HG03060 (cell line): ENCODE measurements at regions not wholly inside any gene's neighbourhood (a gene's known extent, or its start where the extent isn't known, plus 50 kb on each side); places are given as distances from the start of the nearest gene placed in this dataset.

Experiments used
- ATAC-seq: cut with Tn5 transposase; IDR thresholded peaks from one replicate; pipeline ENCODE4 v1.9.1; 2021; ENCODE audit warnings: low read depth, moderate number of reproducible peaks; ENCODE audit not compliant: unreplicated experiment

DNA sequence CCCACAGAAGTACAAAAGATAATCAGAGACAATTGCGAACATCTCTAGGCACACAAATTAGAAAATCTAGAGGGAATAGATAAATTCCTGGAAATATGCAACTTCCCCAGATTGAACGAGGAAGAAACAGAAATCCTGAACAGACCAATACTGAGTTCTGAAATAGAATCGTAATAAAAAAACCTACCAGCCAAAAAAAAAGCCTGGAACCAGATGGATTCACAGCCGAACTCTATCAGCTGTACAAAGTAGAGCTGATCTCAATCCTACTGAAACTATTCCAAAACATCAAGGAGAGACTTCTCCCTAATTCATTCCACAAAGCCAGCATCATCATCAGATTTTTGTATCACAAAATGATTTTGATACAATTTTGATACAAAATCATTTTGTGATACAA lies 206.4 kb downstream of the REEP3 start:
- no peak for ATAC-seq

DNA sequence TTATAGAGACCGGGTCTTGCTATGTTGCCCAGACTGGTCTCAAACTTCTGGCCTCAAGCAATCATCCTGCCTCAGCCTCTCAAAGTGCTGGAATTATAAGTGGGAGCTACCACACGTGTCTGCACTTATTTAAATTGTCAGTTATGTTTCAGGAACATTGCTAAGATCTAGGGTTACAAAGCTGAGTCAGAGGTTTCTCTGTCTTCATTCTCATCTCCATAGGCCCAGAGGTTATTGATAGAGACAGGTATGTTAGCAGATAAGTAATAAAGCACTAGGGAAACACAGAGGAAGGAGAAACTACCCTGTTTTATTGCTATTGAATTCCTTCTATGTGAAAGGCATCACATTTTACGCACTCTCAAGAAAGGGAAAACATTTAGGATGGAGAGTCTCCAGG lies 214.1 kb downstream of the REEP3 start:
- no peak for ATAC-seq

DNA sequence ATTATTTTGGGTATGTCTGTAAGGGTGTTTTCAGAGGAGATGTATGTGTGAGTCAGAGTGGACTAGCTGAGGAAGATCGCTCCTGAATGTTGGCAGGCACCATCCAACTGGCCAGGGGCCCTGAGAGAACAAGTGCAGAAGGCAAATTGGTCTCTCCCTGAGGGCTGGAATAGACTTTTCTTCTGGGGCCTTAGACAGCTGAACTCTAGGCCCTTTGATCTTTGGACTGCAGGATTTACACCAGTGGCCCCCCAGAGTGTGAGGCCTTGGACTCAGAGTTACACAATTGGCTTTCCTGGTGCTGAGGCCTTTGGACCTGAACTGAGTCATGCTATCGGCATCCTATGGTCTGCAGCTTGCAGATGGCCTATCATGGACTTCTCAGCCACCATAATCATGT lies 217.2 kb downstream of the REEP3 start:
- ATAC-seq = no peak

DNA sequence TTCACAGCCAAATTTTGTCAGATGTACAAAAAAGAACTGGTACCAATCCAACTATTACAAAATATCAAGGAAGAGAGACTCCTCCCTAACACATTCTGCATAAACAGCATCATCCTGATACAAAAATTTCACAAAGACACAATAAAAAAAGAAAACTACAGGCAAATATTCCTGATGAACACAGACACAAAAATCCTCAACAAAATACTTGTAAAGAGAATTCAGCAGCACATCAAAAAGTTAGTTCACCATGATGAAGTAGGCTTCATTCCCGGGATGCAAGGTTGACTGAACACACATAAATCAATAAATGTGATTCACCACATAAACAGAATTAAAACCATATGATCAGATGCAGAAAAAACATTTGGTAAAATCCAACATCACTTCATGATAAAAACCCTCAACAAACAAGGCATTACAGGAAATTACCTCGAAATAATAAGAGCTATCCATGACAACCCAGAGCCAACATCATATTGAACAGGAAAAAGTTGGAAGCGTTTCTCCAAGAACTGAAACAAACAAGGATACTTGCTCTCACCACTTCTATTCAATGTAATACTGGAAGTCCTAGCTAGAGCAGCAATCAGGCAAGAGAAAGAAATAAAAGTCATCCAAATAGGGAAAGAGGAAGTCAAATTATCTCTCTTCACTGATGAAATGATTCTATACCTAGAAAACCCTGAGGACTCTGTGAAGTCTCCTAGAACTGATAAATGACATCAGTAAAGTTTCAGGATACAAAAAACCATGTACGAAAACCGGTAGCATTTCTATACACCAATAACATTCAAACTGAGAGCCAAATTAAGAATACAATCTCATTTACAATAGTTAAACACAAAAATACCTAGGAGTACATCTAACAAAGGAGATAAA lies 223.1 kb downstream of the REEP3 start:
- ATAC-seq = no peak

DNA sequence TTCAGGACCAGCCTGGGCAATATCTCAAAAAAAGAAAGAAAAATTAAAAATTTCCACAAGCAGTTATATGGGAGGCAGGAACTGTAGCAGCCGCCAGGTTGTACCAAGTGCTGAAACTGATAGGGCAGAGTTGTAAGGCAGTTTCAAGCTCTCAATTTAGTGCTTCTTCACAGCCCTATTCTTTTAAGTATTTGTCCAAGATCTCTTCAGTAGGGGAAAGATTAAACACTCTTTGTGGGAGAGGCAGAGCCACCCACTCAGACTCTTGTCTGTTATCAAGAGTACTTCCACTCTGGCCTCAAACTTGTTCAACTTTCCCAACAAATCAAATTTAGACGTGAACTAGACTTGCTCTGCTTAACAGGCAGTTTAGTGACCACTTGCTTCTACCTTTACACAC lies 228.7 kb downstream of the REEP3 start:
- ATAC-seq = no peak

DNA sequence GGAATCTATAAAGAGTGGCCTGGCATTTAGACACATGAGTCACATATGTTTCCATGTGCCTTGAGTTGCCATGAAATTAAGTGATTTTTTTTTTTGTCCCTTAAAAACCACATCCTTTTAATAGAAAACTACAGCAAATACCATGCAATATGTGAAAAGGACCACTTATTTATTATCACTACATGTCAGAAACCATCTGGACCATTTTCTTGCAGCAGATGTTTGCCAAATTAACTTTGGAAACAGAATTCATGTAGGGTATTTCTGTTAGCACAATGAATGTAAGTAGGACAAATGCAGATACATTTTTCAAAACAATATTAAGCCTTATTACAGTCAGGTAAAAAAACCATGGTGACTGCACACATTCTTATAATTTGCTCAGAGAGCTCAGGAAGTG lies 230.6 kb downstream of the REEP3 start:
- ATAC-seq = no peak

DNA sequence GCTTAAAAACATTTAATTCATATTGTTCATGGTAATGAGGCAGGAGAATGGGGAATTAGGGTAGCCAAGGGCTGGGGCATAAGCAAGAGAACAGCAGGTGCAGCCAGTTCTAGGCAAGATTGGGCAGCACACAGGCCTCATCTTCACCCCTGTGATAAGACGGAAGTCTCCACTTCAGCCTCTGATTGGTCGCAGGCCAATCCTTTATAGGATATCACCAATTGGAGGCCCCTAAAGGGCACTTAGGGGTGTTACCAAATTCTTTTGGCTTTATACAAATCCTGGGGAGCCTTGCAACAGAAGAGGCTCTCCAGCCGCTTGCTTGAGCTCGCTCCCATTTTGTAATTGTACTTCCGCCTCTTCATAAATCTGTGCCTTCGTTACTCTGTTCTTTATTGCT lies 231.1 kb downstream of the REEP3 start:
- no peak for ATAC-seq

DNA sequence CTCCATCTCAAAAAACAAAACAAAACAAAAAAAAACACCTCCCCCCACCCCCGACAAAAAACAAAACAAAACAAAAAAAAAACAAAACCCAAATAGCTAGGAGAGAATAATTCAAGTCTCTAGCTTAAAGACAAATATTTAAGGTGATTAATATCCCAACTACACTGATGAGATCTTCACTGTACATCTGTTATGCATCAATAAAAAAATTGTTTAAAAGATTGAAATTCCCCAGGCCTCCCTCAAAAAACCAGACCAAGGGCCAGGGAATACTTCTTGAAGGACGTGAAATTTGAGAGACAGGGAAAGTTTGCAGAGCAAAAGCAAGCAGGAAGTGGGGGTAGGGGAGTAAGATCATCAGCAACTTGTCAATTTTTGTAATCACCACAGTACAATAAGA lies 232.6 kb downstream of the REEP3 start:
- no peak for ATAC-seq

DNA sequence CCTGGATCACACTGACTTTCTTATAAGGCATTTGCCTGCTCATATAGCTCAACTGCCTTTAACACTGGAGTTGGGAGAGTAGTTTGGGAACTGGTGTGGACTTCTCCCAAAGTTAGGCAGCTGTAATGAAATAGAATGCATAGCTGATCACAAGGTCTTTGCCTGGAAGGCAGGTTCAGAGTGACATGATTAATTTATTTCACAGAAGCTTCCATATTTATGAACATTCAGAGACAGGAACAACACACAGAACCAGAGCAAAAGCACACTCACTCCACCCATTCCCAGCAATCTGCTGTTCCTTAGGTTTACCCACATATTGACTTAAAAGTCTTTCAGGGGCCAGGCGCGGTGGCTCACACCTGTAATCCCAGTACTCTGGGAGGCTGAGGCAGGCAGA lies 234.2 kb downstream of the REEP3 start:
- no peak for ATAC-seq

DNA sequence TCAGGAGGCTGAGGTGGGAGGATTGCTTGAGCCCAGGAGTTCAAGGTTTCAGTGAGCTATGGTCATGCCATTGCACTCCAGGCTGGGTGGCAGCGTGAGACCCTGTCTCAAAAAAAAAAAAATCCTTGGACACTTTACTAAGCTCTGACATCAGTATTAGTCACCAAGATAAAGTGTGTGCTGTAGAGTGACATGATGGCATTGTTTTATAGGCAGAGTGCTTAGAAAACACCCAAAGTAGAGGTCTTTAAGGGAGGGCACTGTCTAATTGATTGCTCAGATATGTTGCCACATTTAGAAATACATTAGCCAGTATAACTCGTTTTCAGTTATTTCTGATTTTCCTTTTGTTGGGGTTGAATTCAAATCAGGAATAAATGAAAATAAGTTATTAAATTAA lies 235.9 kb downstream of the REEP3 start:
- ATAC-seq = no peak

DNA sequence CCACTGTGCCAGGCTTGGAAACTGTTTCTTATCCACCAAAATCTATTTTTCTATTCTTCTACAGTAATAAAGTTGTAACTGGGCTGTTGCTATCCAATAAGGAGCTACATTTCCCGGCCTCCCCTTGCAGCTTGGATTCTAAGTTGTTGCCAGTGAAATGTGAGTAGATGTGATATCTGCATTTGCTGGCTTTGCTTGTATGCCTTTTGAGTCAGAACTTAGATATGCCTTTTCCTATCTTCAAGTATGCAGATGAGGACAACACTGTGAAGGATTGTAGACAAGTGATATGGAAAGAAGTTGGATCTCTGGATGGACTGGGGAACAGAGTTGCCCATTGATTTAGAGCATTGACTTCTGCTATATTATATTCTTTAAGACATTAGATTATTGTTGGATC lies 236.9 kb downstream of the REEP3 start:
- no peak for ATAC-seq

DNA sequence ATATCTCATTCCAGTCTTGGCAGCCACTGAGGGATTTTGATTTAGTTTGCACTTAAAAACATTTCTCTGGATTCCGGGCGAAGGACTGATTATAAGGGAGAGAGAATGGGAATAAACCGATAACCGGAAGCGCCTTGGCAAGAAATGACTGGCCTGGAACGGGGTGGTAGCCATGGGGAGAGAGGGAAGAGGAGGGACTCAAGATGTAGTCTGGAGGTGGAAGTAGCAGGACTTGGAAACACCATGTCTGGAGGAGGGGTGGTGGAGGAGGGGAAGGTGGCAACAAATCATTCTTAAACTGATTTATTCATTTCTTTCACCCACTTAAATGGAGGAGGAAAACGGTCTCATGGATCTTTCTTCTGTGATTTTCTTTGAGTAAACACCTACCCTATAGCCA lies 238.1 kb downstream of the REEP3 start:
- ATAC-seq = no peak

DNA sequence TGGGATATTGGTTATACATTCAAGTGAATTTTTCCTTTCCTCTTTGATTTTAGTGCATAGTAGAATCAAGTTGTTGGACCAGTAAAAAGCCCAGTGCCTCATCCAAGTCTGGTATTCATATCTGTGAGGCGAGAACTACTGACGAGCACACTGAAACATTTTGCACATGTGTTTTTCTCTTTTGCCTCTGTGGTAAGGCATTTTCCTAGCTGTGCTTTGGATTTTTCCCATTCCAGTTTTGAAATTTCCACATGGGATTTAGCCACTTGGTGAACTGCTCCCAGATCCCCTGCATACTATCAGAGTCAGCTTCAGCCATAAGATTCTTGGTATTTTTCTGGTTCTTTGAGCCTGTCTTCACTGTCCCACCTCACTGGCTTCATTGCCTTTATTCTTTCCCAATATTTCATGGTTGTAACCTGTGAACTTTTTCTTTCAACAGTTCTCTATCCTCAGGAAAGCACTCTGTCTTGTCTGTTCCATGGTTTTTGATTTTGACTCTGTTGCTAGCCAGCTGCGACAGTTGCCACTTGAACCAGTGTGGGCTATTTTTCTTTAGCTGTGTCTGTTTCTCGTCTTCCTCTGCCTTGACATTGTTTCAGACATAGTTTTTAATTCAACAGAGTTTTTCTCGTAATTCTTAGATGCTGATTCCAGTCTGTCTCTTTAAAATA lies 239.0 kb downstream of the REEP3 start:
- no peak for ATAC-seq

DNA sequence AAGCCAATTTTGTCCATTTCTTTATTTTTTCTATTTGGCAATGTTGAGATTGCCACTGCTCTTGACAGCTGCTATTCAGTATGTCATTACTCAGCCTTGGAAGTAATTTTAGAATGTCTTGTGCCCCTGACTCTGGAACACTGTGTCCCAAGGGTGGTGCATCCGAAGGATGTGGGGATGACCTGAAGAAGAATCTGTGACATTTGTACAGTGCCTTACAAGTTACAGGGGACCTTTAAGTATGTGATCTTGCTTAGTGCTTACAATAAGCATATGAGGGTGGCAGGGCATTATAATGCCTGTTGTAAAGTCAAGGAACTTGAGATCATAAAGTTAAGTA lies 239.5 kb downstream of the REEP3 start:
- no peak for ATAC-seq

DNA sequence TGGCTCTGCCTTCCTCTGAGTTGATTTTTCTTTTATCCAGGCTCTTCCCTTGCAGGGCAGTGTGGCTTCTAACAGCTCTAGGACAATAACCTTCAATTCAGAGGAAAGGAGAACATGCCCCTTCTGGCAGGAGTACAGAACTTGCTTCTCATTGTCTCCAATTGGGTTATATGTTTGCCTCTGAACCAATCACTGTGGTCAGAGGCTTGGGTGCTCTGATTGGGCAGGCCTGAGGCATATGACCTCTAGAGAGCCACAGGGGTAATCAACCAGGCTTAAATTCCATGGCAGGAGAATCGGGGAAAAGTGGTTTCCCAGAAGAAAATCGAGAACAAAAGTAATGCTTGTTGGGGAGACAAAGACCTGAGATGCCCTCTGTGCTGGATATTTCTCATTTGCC lies 240.0 kb downstream of the REEP3 start:
- ATAC-seq = no peak

DNA sequence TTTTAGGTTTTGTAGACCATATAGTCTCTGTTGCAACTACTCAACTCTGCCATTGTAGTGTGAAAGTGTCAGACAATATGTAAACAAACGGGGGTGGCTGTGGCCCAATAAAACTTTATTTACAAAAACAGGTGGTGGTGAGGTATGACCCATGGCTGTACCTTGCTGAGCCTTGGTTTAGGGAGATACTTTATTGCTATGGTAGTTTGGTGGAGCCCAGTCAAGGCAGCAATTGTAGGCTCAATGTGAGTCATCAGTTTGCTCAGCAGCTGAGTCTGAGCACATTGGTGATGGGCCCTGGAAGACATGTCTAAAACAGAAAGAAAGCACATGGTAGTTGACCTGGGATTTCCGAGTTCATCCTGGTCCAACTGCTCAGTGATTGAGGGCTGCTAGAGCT lies 242.5 kb downstream of the REEP3 start:
- no peak for ATAC-seq

DNA sequence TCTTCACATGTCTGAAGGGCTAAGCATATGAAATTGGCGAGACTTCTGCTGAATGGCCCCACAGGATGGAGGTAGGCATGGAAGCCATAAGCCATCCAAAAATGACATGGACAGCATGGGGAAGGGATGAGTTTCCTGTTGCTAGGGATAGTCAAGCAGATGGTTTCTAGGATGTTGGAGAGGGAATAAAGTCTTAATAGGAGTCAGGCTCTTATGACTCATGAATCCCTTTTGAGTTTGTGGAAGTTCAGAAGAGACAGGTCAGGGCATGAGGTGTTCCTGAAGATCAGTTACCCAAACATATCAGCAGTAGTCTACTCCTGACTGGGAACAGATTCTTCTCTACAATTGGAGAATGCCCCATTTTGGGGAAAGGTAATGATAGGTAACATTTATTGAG lies 243.9 kb downstream of the REEP3 start:
- ATAC-seq = no peak

DNA sequence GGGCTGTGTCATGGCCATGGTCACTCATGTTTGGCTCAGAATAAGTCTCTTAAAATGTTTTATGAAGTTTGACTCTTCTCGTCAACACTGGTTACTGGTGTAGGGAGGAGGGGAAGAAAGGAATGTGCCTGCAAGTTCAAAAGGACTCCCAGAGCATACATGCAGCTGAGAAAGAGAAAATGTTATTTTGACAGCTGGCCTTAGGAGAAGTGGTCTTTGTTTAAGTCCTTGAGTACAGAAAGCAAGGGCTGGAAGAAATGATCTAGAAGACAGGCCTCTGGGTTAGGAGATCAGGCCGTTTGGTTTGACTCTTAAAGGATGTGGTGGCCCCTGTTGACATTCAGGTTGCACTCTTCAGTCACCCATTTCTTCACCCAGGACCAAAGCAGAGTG lies 245.5 kb downstream of the REEP3 start:
- ATAC-seq = no peak

DNA sequence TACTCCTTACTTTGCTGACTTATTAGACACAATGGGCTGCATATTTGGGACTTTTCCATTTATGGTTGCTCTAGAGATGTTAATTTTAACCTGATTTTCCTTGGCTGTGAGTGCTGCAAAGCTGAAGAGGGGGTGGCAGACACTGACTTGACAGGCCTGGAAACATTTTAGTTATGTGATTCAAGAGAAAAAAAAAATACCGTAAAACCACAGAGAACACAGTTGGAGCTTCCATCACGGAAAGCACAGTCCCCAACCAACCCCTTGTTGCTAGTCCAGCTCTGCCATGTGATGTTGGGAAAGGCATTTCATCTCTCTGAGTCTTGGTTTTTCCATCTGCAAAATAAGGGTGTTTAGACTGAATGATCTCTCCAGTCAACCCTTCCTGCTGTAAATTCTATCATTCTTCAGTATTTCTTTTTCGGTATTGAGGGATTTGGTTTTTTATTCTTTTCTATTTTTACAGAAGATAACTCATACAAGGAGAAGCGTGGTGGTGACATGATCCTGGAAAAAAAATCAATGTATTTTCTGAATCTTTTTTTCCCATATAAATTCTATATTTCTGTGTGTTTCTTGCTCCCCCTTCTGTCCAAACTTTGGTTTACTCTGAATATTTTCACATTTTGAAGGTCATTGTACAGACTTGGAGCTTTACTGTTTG lies 246.1 kb downstream of the REEP3 start:
- ATAC-seq = no peak

DNA sequence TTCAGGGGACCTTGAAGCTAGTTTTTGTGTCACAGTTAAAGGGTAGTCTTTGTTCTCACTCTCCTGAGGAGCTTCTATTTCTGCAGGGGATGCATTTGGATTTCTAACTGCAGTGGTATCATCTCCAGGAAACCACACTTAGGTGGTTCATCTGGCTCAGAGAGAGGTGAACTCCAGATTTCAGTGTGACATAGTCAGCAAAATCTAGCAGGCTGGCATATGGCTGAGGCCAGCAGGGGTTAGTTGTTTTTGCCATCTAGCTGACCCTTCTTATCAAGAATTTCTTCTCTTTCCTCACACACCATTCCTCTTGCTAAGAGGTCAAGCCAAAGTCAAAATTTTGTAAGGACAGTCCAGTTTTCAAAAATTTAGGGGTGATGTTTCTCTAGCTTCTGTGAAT lies 248.2 kb downstream of the REEP3 start:
- no peak for ATAC-seq

DNA sequence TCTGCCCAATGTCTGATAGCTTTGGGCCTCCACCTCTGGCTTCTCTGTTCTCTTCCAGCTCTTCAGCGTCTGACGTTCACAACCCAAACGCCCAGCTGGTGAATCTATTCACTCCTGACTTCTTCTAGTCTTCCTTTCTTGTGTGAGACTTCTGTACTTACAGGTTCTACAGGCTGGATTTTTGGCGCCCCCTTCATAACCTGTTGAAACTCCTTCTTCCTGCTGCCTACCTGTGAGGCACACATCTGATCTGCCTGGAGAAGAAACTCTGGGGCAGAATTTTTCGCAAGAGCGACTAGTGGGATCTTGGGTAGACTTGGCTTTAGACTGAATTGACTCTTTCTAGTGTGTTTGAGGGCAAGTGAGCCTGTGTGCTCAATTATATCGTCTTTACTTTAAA lies 249.3 kb downstream of the REEP3 start:
- no peak for ATAC-seq

DNA sequence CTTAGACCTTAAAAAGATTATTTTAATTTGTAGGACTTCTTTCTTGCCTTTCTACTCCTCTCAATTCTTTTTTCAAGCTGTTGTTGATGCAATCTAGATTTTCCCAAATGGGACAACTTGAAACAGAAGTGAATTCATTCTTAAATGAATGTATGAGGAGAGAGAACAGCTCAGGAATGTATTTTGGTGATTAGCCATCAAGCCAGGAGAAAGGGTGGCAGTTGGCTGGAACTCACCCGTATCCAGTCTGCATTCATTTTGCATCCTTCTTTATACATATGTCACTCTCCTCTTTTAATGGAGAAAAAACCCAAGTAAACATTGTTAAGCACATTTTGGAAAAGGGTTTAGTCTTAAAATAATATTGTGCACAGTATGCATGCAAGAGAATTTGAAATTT lies 251.3 kb downstream of the REEP3 start:
- ATAC-seq = no peak
